ENCODE measurements at regions not wholly inside any gene's neighbourhood (a gene's known extent, or its start where the extent isn't known, plus 50 kb on each side); places are given as distances from the start of the nearest gene placed in this dataset.

DNA sequence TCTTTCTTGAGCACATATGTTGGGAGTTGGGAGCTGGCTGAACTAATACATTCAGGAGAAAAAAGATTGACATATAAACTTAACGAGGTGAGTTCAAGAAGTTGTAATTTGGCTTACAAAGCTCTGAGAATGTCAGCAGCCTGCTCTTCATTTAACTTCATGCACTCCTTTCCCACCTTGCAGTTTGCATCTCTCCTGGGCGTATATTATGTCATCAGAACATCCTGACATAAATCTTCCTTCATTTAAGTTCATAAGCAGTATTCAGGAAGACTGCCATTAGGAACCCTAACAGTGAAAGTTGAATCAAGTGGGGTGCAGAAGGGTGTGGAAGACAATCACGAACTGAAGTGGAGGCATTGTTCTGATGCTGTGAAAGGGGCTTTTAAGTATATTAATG lies 288.1 kb downstream of the ARPP21 start:
- DNase-seq (ENCODE audit: low spot score) = no peak
- Histone ChIP-seq H3K27ac (no peak overlapping the region), H3K9me3 (no peaks in the 10 kb centered on the region), H3K27me3 (replicated peaks; ENCODE audit: insufficient read depth) (no peaks in the 10 kb centered on the region), H3K4me3 (no peak overlapping the region), H3K36me3 (no peaks in the 10 kb centered on the region), H3K4me1 (replicated peaks) (no peaks in the 10 kb centered on the region)
- 70% methylated on average over 3 of the region's 3 CpGs for WGBS
- intact Hi-C loops (cut with DNase I) = no loop called here
- no peak for TF ChIP-seq POLR2A (IDR thresholded peaks at IDR 0.05)
- no peak for TF ChIP-seq POLR2AphosphoS5 (IDR thresholded peaks at IDR 0.05)
- TF ChIP-seq, protein P1, sequence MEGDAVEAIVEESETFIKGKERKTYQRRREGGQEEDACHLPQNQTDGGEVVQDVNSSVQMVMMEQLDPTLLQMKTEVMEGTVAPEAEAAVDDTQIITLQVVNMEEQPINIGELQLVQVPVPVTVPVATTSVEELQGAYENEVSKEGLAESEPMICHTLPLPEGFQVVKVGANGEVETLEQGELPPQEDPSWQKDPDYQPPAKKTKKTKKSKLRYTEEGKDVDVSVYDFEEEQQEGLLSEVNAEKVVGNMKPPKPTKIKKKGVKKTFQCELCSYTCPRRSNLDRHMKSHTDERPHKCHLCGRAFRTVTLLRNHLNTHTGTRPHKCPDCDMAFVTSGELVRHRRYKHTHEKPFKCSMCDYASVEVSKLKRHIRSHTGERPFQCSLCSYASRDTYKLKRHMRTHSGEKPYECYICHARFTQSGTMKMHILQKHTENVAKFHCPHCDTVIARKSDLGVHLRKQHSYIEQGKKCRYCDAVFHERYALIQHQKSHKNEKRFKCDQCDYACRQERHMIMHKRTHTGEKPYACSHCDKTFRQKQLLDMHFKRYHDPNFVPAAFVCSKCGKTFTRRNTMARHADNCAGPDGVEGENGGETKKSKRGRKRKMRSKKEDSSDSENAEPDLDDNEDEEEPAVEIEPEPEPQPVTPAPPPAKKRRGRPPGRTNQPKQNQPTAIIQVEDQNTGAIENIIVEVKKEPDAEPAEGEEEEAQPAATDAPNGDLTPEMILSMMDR (IDR thresholded peaks at IDR 0.05) = no peak

DNA sequence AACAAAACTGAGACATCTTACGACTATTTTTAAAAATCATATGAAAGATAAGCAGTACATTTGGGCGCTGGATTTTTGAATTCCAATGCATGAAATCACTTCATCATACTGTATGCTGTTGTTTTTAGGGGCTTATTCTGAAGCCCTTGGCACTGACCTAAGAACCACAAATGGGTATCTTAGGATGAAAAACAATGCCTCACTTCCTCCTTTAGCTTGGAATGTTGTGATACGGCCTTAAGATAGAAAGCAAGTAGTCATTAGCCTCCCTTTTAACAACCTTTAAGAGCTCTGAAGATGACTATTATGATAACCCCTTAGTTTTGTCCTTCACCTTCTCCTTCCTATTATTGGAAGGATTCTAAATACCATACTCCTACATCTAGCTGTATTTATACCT lies 289.8 kb downstream of the ARPP21 start:
- no peak for TF ChIP-seq POLR2AphosphoS5 (IDR thresholded peaks at IDR 0.05)
- TF ChIP-seq, protein P1 (IDR thresholded peaks at IDR 0.05) = no peak
- no peak for TF ChIP-seq POLR2A (IDR thresholded peaks at IDR 0.05)
- no peaks in the 10 kb centered on the region for H3K27me3 ChIP-seq (replicated peaks; ENCODE audit: insufficient read depth)
- no peak overlapping the region for H3K27ac ChIP-seq
- no peak for DNase-seq (ENCODE audit: low spot score)
- WGBS = 83% methylated on average over 3 of the region's 3 CpGs
- no peaks in the 10 kb centered on the region for H3K36me3 ChIP-seq
- no peaks in the 10 kb centered on the region for H3K9me3 ChIP-seq
- no peaks in the 10 kb centered on the region for H3K4me1 ChIP-seq (replicated peaks)
- no peak overlapping the region for H3K4me3 ChIP-seq
- intact Hi-C loops (cut with DNase I) = no loop called here

DNA sequence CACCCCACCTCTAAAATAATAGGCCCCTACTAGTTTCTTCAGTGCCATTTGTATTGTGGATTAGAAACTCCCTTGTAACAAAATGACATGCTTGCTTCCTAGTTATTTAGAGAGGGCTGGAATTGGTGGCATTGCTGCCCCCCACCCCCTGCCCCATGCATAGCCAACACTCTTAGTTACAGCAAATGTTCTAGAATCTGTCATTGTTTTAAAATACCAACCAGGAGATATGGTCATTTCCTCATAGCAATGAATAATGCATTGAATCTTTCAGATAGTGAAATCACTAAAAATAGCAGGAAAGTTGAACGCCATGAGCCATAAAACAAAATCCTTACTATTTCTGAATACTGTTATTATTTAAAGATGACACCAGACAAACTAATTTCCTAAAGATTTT lies 292.5 kb downstream of the ARPP21 start:
- H3K27ac ChIP-seq = no peak overlapping the region
- H3K4me1 ChIP-seq (replicated peaks) = no peaks in the 10 kb centered on the region
- no peaks in the 10 kb centered on the region for H3K9me3 ChIP-seq
- no peak for DNase-seq (ENCODE audit: low spot score)
- no peaks in the 10 kb centered on the region for H3K27me3 ChIP-seq (replicated peaks; ENCODE audit: insufficient read depth)
- H3K36me3 ChIP-seq = no peaks in the 10 kb centered on the region
- TF ChIP-seq POLR2AphosphoS5 (IDR thresholded peaks at IDR 0.05) (no peak), POLR2A (IDR thresholded peaks at IDR 0.05) (no peak)
- TF ChIP-seq, protein P1 (IDR thresholded peaks at IDR 0.05) = no peak
- intact Hi-C loops (cut with DNase I) = no loop called here
- 83% methylated on average over 1 of the region's 1 CpG for WGBS
- no peak overlapping the region for H3K4me3 ChIP-seq

DNA sequence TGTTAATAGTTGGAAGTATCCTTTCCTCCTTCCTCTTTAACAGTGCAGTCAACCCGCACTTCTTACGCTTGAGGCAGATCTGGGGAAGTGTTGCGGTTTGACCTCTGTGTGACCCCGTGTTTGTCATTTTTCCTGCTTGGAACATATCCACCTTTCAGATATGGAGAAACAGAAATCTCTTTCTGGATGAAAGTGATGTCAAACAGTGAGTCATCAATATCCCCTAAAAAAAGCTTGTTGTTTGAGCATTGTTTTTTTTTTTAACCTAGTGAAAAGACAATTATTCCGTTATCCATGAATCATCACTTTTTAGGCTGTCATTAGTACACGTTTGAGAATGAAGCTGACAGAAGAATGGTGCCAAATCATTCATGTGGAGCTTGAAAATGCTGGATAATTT lies 293.7 kb downstream of the ARPP21 start:
- intact Hi-C loops (cut with DNase I) = no loop called here
- no peak overlapping the region for H3K27ac ChIP-seq
- 23% methylated on average over 6 of the region's 6 CpGs for WGBS
- H3K4me3 ChIP-seq = no peak overlapping the region
- TF ChIP-seq, protein P1 (IDR thresholded peaks at IDR 0.05) = no peak
- TF ChIP-seq POLR2AphosphoS5 (IDR thresholded peaks at IDR 0.05) = no peak
- TF ChIP-seq POLR2A (IDR thresholded peaks at IDR 0.05) = no peak
- no peaks in the 10 kb centered on the region for H3K36me3 ChIP-seq
- H3K4me1 ChIP-seq (replicated peaks) = no peaks in the 10 kb centered on the region
- no peaks in the 10 kb centered on the region for H3K9me3 ChIP-seq
- no peaks in the 10 kb centered on the region for H3K27me3 ChIP-seq (replicated peaks; ENCODE audit: insufficient read depth)
- no peak for DNase-seq (ENCODE audit: low spot score)

DNA sequence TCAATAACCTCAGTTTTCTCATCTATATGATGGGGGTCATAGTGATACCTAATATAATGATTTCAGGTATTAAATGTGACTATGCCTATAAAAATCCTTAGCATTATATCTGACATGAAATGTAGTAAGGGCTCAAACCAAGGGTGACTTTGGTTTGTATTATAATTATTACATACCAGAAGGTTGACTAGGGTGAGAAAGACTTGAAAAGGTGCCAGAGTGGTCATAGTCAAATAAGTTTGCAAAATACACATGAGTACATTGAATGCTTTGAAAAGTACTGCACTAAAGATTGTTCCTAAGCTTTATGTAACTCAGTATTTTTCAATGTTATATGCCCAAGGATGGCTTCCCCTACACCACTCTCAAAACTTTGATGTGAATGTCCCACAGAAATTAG lies 297.2 kb downstream of the ARPP21 start:
- Histone ChIP-seq H3K27me3 (replicated peaks; ENCODE audit: insufficient read depth) (no peaks in the 10 kb centered on the region), H3K27ac (no peak overlapping the region), H3K36me3 (no peaks in the 10 kb centered on the region), H3K4me1 (replicated peaks) (no peaks in the 10 kb centered on the region), H3K9me3 (no peaks in the 10 kb centered on the region), H3K4me3 (no peak overlapping the region)
- no peak for DNase-seq (ENCODE audit: low spot score)
- intact Hi-C loops (cut with DNase I) = no loop called here
- TF ChIP-seq, protein P1 (IDR thresholded peaks at IDR 0.05) = no peak
- TF ChIP-seq POLR2AphosphoS5 (IDR thresholded peaks at IDR 0.05) (no peak), POLR2A (IDR thresholded peaks at IDR 0.05) (no peak)
